Middle frontal gyrus (tissue), 1 donor: ENCODE measurements at regions not wholly inside any gene's neighbourhood (a gene's known extent, or its start where the extent isn't known, plus 50 kb on each side); places are given as distances from the start of the nearest gene placed in this dataset.

Source experiments
- DNase-seq: peaks from one replicate; pipeline ENCODE4 v3.0.0-alpha.2; 2015; ENCODE audit warnings: low spot score; ENCODE audit errors: extremely low spot score

DNA sequence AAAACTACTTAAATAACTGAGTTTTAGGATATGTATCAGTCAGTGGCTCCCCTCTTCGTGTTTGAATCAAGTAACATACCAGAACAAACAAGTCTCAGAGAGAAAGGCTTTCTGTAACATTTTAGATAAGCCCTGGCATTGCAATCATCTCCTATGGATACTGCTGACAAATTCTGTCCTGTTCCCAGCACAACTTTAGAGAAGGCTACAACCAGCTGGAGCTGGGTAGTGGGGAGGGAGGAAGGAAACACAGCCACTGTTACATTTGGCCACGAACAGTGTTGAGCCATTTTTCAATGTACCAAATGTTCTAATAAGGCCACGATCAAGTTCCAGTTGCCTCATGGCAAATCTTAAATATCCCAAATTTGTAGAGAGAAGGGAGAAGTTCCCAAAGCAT, 511.8 kb upstream of the WWC1 start:
- DNase-seq: no peak

DNA sequence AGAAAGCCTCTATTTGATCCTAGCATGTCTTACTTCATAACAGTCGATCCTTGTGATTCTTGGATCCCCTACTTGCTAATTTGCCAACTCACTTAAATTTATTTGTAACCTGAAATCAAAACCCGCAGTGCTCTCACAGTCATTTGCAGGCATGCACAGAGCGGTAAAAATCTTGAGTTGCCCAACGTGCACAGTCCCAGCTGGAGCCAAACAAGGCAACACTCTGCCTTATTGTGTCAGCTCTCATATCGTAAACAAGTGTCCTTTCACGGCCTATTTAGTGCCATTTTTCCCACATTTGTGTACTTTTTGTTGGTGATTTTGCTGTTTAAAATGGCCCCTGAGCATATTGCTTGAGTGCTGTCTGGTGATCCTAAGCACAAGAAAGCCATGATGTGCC, 511.3 kb upstream of the WWC1 start:
- no peak for DNase-seq

DNA sequence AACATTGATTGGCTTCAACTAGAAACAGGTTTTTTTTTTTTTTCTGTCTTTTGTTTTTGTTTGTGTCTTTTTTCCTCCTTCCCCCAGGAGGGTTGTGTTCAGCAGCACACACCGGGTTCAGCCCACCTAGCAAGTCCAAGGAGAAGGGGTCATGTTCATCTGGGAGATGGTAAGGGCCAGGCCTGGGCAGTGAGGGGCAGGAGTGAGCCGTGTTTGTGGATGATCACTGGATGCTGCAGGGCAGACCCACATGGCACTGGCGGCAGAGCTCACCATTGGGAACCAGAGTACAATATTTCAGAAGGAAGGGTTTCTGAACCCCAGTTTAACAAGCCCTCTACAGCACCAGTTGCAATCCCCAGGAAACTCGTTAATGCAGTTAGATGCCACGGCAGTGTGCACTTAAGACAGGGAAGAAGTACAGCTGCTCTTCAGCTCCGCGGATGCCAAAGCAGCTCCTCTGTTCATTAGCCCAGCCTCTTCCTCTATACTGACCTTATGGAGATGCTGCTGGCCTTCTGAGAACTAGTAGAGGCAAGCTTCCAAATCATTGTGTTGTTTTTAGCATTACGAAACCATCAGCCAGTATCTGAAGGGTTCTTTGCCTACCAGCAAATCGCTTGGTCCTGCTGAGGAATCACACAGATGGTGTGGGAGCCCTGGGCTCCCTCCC, 508.2 kb upstream of the WWC1 start:
- no peak for DNase-seq

GRCh38 chr5:167785106-167785505, 506.3 kb upstream of the WWC1 start:
- no peak for DNase-seq

DNA sequence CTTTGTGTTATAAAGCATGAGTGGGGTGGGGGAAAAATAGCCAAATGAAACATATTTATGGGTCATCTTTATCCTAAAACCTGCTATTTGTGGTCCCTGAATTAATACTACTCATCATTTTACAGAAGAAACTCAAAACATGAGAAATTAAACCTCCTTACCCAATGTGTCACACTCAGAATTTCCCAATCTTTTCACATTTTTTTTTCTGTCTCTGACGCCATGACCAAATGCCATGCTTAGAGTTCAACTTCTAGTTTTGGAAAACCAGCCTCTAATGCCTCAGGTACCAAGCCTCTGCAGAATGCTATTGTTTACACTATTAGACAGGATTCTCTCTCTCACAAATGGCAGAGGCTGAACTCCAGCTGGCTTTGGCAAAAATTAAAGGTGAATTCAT, 505.5 kb upstream of the WWC1 start:
- DNase-seq: no peak

DNA sequence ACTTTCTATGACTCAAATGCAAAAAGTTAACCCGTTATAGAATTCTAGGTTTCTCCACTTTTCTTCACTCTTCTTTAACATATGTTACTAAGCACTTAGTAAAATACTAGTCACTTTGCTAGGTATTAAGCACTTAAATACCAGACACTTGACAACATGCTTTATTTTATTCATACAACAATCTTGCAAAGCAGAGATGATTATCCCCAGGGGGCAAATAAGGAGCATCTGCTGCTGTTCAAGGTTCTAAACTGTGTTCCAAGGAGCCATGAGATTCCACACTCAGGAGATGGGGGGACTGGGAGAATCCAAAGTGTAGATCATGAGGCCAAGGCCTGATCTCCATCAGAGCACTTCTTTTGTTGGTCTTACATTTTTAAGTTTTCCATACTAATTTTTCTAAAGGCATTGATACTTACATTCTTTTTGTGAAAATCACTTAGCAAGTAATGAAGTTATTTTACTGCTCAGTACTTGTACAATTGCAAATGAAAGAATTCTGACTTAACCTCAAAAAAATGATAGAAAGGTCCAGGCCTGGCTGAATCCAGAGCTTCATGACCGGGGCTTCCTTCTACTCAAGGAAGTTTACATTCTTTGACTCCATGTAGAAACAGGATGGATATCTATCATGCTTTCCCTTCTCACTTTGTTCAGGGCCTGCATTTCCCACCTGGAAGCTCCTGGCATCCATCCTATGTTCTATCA, 504.4 kb upstream of the WWC1 start:
- no peak for DNase-seq

DNA sequence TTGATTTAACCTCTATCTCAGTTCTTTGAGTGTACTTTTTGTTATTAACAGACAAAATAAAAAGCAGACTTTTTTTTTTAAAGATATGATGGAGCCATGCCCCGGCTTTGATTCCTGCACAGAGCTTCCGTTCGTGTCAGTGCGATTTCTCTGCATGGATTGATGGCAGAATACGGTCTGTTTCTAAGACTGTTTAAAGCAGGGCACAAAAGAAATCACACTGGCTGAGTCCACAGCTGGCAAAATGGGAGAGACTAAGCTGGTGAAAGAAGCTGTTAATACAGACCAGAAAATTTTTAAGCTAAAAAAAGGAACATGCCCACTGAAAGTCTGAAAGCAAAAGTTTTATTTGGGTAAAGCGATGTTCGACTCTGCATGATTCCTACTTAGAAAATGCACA, 501.4 kb upstream of the WWC1 start:
- DNase-seq: no peak

DNA sequence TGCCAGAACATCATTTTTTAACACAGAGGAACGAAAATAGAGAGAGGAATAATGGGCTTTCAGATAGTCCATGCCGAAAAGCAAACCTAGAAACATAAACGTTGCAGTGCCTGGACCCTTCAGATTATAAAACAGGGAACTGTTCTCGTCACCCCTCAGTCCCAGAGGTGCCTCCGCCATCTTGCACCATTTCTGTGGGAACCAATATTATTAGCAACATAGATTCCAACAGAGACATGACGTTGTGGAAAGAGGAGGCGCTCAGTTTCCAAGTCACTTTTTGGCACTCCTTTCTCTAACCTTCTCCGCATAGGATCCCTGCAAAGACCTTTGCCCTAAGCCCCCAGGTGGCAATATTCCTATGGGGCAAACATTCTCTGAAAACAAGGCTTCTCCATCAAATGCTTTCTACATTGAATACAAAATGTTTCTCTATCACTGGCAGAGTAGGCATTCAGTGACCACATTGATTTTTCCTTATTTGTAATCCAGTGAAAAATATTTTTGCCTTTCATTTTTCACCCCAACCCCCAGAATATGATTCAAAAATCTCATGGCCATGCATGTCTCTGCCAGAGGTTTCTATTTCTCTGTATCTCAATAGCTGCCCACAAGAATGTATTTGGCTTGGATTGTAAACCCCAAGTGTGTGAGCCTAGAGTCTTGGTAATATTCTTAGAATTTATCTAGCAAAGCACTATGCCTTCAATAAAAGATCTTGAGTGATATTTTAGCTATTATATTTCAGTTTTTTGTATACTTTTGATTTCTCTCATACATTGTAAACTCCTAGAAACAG, 500.8 kb upstream of the WWC1 start:
- DNase-seq: no peak

- DNase-seq: no peak
Observed at GRCh38 chr5:167792514-167792913, 498.9 kb upstream of the WWC1 start.

GRCh38 chr5:167793700-167794099, 497.7 kb upstream of the WWC1 start:
- DNase-seq: no peak

DNA sequence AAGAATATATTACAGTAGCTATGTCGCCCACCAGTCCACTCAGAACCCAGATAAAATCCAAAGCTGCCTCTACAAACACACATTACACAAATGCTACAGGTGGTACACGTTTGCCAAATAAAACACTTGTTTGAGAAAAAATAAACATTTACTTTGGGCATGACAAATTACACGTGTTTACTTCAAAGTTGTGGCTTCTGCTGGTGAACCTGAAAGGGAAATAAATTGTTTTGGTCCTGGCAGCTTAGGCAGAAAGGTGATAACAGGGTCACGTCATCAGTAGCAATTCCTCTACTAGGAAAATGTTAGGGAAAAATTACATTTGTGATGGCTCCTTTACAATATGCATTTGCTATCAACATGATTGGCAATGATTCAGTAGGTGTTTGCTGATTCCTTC, 497.3 kb upstream of the WWC1 start:
- DNase-seq: no peak

DNA sequence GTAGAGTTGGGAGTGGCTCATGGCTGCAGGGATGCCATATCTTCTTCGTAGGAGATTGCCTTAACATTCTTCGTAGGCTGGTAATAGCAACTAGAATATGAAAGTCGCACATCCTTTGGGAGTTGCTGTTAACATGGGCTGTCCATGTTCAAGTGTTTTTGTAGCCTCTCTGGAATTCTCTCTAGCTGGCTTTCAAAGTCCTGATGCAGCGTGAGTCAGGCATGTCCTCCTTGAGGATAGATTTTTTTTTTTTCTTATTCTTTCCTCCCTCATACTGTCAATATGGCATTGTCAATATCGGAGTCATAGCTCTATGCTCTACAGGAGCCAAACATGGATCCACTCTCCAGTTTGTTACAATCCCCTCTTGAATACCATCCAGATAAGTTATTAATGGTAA, 494.8 kb upstream of the WWC1 start:
- DNase-seq: no peak

- DNase-seq: no peak
Observed at GRCh38 chr5:167797933-167798332, 493.5 kb upstream of the WWC1 start.

DNA sequence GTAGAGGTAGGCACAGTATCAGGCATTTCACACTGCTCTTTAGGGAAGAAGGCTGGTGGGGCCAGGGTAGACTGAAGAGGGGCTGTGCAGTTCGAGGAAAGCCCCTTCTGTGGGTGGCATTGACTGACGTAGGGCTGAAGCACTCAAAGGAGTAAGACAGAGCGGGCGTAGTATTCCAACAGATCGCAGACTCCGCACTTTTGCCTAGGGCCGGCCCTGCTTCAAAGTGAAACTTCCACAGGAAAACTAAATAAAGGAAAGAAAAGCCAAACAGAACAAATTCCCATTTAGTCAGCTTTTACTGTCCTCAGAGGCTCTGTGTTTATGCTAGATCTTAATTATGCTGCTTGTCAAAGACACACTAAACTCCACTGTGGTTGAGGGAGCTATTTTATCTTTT, 493.0 kb upstream of the WWC1 start:
- no peak for DNase-seq

DNA sequence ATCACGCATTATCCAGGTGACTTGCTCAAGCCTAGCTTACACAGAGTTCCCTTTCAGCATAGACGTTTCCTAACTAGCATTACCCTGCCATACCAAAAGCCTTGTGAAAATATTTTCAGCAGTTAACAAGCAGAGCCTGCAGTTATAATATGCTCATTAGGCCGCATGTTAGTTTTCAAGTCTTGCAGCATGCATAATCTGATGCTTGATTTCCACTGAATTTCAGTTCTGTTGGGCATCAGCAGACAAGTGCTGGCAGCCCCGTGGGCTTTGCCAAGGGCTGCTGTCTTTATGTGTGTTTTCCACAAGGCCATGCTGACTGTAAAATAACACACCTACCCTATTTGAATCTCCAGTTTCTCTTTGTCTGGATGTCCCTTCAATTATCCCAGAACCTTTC, 491.0 kb upstream of the WWC1 start:
- no peak for DNase-seq

DNA sequence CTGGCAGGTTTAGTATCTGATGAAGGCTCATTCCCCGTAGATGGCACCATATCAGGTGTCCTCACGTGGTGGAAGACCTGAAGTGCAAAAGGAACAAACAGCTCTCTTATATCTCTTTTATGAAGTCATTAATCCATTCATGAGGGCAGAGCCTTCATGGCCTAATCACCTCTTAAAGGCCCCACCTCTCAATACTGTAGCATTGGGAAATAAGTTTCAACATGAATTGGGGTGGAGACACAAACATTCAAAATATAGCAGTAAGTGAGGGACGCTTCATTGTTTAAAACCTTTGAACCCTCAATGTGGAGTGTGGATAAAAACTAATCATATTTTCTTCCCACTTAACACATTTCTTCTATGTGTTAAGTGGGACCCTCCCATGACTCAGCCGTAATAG, 489.4 kb upstream of the WWC1 start:
- no peak for DNase-seq

GRCh38 chr5:167802755-167803431, 488.6 kb upstream of the WWC1 start:
- no peak for DNase-seq

DNA sequence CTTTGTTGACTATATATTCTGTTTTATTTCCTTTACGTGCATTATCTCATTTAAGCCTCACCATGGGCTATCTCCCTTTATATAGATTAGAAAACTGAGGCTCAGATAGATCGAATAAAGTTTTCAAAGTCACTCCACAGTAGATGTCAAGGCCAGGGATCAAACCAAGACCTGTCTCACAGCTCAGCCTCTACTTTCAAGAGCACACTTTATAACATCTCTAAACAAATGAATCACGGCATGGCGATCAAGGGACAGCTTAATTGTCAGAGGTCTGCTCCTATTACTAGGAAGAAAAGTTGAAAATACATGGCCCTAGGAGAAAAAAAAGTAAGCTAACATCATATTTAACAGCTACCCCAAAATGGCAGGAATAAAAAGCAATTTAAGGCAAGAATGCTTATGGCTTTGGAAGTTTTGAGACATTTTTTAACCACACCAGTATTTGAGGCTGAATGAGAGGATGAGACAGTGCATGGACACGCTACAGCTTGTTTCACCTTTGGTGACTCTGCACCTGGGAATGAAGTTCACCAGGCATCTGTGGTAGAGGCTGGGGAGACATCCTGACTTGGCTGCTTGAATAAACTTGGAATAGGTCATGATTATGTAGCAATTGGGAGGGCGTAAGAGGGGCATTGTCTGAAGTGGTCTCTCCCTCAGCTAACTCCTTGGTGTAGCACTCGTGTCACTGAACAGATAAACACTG, 486.8 kb upstream of the WWC1 start:
- no peak for DNase-seq

GRCh38 chr5:167810573-167810972, 480.9 kb upstream of the WWC1 start:
- no peak for DNase-seq

- no peak for DNase-seq
Observed at GRCh38 chr5:167812871-167813270, 478.6 kb upstream of the WWC1 start.

DNA sequence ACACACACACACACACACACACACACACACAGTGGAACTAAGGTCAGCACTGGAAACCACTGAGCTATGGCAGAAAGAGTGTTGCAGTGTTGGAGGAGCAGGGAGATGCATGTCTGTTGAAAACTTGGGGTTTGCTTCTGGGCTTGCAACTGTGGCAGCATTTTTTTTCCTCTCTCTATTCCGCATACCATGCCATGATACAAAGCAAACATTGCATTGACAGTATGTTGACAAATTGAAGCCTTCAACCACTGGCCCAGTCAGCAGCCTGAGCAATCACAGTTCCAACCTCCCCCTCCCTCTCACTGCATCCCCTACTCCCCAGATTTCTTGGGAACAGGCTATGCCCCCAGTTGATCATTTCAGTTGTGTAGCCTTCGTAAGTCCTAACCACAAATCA, 478.1 kb upstream of the WWC1 start:
- DNase-seq: no peak
